ENCODE measurements at regions not wholly inside any gene's neighbourhood (a gene's known extent, or its start where the extent isn't known, plus 50 kb on each side); places are given as distances from the start of the nearest gene placed in this dataset.

GRCh38 chr10:27447540-27447939 lies 56.6 kb upstream of the RAB18 start:
- TF ChIP-seq RAD21 (IDR thresholded peaks at IDR 0.05) (no peak), ATF3 (IDR thresholded peaks at IDR 0.05) (no peak), CTCF (IDR thresholded peaks at IDR 0.05; ENCODE audit: low read depth, low read length, missing input control) (no peak), HNF4G (IDR thresholded peaks at IDR 0.05) (no peak), MAX (IDR thresholded peaks at IDR 0.05) (no peak), GABPA (IDR thresholded peaks at IDR 0.05 in 1 of 2, conservative IDR thresholded peaks at IDR 0.05 in 1 of 2) (no peak)

All from liver (tissue), 3 donors.